ENCODE measurements at regions not wholly inside any gene's neighbourhood (a gene's known extent, or its start where the extent isn't known, plus 50 kb on each side); places are given as distances from the start of the nearest gene placed in this dataset.

DNA sequence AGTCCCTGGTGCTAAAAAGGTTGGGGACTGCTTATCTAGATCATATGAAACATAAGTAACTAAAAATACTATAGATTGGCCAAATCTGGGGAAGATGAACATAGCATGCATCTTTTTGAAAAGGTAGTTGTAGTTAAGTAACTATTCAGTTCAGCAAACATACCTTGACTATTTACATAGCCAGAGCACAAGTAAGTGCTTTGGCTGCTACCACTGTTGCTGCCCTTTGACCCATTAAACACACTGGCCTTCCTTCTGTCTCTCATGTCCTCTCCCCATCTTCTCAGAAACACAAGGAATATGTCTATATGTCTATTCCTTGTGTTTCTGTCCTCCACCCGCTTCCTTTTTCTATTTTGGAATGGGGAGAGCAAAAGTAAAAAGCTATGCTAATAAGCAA, 87.9 kb upstream of the SPRY1 start:
- in situ Hi-C loops (cut with HindIII; ENCODE audit: low sequenced_read_pairs), result no loop called here

- in situ Hi-C loops (cut with HindIII; ENCODE audit: low sequenced_read_pairs), result no loop called here
Measured at GRCh38 chr4:123312116-123312515, 84.5 kb upstream of the SPRY1 start.

DNA sequence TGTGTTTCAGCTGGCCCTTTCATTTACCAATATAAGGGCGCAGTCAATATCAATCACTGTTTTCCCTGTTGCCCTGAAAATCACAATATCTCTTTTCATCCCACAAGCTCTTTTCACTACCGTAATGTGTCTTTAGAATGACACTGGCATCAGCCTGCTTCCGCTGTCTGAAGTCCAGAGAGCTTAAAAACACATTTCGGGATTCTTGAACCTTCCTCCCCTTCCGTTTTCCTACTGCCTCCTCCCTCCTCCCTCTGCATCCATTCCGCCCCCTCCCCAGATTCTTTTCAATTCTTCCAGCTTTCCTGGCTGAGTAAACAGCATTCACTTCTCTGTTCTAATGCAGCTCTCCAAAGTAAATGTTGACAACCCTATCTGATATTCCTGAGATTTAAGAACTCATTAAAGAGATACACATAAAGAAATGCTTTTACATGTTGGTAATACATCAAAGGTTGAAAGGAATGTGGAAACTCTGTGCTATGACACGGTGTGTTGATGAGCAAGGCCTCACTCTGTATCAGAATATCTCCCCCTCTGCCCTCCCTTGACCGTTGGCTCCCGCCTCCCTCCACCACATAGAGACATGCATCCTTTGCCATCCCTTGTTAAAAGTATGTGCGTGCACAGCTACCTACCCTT, 83.5 kb upstream of the SPRY1 start:
- in situ Hi-C loops (cut with HindIII; ENCODE audit: low sequenced_read_pairs), result no loop called here

- in situ Hi-C loops (cut with HindIII; ENCODE audit: low sequenced_read_pairs), result no loop called here
Measured at GRCh38 chr4:123315617-123316016, 81.0 kb upstream of the SPRY1 start.

- in situ Hi-C loops (cut with HindIII; ENCODE audit: low sequenced_read_pairs), result no loop called here
Measured at GRCh38 chr4:123317211-123317610, 79.4 kb upstream of the SPRY1 start.

DNA sequence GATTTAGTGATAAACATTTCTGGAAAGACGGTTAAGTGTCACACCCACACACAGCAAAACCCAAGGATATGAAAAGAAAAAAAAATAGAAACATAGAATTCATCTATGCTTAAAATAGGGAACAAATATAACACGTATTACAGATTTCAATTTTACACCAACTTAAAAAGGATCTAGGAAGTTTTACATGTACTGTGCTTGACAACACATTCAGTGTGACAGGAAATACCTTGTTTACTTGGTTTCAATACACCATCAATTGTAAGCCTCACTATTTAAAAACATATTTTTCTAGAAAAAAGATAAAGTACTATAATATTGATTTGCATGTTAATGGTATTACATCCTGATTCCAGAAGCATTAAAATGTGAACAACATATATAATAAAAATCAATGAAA, 77.0 kb upstream of the SPRY1 start:
- in situ Hi-C loops (cut with HindIII; ENCODE audit: low sequenced_read_pairs), result no loop called here

DNA sequence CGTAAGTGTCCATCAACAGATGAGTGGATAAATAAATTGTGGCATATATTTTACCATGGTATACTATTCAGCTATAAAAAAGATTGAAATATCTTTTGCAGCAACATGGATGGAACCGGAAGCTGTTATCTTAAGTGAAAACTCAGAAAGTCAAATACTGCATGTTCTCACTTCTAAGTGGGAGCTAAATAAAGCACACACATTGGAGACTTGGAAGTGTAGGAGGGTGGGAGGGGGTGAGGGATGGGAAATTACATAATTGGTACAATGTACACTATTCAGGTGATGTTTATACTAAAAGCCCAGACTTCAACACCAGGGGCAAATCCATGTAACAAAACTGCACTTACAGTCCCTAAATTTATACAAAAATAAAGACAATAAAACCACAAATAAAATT, 72.6 kb upstream of the SPRY1 start:
- in situ Hi-C loops (cut with HindIII; ENCODE audit: low sequenced_read_pairs), result no loop called here

GRCh38 chr4:123325241-123325681, 71.3 kb upstream of the SPRY1 start:
- in situ Hi-C loops (cut with HindIII; ENCODE audit: low sequenced_read_pairs), result no loop called here

DNA sequence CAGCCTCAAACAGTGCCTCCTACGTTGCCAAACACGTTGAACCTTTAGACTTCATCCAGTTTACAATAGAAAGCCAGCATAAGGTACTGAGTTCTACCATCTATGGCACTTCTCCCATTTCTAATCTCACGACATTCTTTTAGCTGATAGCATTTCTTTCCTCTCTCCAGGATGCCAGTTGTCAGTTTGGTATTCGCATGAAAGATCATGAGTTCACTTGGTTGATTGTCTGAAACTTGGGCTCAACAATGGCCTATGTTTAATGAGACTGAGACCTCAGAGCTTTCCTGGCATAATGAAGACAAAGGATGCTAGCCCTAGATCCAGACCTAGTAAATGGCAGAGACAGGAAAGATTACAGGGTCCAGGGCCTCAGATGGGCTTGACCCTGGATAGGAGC, 69.2 kb upstream of the SPRY1 start:
- in situ Hi-C loops (cut with HindIII; ENCODE audit: low sequenced_read_pairs), result no loop called here

DNA sequence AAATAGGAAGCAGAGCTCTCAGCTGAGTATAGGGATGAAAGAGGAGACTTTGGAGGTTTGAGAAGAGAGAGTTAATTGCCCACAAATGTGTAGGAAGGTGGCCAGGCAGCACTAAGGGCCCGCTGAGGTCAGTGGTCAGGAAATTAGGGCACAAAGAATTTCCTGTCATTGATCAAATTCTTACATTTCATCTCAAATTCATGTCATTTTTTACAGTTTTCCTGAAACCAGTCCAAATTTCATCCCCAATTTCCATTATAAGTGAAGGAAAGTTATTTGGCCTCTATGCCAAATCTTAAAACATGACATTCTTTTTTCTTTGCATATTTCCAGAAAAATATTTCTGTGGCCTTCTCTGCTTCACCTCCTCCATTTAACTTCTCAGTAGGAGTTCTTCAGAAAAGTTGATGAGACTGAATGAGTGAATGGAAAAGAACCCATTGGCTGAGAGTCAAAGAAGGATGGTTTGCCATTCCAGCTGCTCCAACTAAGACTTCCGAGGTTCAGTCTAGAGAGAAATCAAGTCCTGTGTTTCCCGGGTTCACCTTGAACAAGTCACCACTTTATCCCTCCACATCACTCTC, 68.7 kb upstream of the SPRY1 start:
- in situ Hi-C loops (cut with HindIII; ENCODE audit: low sequenced_read_pairs), result no loop called here

- in situ Hi-C loops (cut with HindIII; ENCODE audit: low sequenced_read_pairs), result no loop called here
Measured at GRCh38 chr4:123338715-123339114, 57.9 kb upstream of the SPRY1 start.

DNA sequence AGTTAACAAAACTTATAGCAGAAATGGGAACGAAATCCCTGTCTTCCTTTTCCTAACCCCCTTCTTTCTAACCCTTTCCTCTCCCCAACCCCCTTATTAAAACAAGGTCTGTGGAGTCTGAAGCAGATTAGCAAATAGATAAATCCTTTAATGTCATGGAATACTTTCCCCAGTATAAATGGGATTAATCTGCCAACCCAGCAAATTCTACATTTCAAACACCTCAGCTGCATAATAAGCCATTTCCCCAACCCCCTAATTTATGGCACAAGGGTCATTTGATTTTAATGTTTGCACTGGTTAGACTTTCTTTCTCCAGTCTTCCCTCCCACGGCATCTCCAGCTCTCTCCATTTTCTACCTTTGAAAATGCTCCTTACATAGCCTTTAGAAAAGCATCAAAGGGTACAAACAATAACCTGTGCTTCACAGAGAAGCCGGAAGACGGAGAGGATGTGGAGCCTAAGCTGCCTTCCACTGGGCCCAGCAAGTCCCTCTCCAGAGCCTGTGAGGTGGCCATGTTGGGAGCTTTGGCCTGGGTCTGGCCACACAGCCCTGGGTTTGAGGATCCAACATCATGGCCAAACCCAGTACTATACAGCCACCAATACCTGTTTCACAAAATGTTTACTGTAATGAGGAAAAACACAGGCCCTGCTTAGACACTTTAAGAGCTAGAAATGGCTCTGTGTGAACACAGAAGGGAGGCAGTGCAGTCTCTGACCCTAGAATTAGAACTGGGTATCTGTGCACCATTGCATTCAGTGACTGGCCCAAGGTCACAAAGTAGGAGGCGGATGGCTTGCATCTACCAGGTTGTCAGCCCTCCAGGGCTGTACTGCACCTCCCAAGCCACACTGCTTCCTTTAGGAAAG, 56.9 kb upstream of the SPRY1 start:
- in situ Hi-C loops (cut with HindIII; ENCODE audit: low sequenced_read_pairs), result no loop called here

- in situ Hi-C loops (cut with HindIII; ENCODE audit: low sequenced_read_pairs), result no loop called here
Measured at GRCh38 chr4:123340381-123340701, 56.3 kb upstream of the SPRY1 start.

- in situ Hi-C loops (cut with HindIII; ENCODE audit: low sequenced_read_pairs), result no loop called here
Measured at GRCh38 chr4:123342498-123342897, 54.1 kb upstream of the SPRY1 start.

DNA sequence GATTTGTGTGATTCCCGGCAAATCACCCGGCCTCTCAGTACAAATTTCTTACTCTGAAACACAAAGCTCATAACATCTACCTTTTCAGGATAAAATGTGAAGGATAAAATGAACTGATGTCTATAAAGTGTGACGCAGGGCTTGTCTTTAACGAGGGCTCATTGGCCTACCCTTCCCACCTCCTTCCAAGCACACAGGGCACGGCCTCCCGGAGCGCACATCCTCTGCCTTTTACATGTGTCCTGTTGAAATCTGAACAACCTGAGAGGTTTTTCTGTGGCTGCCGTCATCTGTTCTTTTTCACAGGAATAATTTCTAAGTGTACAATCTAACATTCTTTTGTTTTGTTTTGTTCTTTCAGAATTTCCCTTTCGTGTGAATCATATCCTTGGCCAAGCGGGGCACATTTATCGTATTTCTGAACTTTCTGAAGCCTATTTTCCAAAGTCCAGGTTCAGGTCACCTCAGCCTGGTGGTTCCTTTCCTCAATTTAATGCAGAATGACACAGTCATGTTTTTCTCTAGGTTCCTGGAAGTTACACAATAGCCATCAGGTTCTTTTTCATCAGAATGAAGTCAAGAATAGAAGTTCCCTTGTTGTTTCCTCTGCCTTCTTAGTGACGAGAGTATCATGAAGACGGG, 53.1 kb upstream of the SPRY1 start:
- in situ Hi-C loops (cut with HindIII; ENCODE audit: low sequenced_read_pairs), result no loop called here

GRCh38 chr4:123345137-123345934, 51.3 kb upstream of the SPRY1 start:
- in situ Hi-C loops (cut with HindIII; ENCODE audit: low sequenced_read_pairs), result no loop called here

- in situ Hi-C loops (cut with HindIII; ENCODE audit: low sequenced_read_pairs), result no loop called here
Measured at GRCh38 chr4:123345935-123346300, 50.7 kb upstream of the SPRY1 start.

- in situ Hi-C loops (cut with HindIII; ENCODE audit: low sequenced_read_pairs), result no loop called here
Measured at GRCh38 chr4:123346330-123346940, 50.2 kb upstream of the SPRY1 start.

Measured in endothelial cell of hepatic sinusoid (primary cell).